ENCODE measurements at regions not wholly inside any gene's neighbourhood (a gene's known extent, or its start where the extent isn't known, plus 50 kb on each side); places are given as distances from the start of the nearest gene placed in this dataset.

DNA sequence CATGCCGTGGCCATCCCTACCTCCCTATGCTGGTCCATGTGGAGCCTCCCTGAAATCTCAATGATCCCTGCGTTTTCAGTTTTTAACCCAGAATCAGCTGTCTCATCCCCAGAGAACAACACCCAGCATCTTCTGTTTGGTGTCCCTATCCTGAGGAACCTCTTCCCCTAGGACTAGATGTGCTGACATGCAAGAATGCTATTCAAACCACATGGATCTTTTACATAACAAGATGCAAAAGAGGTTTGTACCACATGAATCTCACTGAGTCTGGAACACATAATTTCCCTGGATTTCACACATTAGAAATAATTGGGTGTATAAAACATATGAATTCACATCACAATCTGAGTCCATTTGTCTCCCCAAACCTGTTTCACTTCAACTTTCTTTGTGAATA lies 174.6 kb upstream of the NECTIN3 start:
- TF ChIP-seq, protein P1, sequence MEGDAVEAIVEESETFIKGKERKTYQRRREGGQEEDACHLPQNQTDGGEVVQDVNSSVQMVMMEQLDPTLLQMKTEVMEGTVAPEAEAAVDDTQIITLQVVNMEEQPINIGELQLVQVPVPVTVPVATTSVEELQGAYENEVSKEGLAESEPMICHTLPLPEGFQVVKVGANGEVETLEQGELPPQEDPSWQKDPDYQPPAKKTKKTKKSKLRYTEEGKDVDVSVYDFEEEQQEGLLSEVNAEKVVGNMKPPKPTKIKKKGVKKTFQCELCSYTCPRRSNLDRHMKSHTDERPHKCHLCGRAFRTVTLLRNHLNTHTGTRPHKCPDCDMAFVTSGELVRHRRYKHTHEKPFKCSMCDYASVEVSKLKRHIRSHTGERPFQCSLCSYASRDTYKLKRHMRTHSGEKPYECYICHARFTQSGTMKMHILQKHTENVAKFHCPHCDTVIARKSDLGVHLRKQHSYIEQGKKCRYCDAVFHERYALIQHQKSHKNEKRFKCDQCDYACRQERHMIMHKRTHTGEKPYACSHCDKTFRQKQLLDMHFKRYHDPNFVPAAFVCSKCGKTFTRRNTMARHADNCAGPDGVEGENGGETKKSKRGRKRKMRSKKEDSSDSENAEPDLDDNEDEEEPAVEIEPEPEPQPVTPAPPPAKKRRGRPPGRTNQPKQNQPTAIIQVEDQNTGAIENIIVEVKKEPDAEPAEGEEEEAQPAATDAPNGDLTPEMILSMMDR (IDR thresholded peaks at IDR 0.05; ENCODE audit: low read depth, low read length, missing input control), result no peak
- no peak for TF ChIP-seq RAD21 (IDR thresholded peaks at IDR 0.05)
- no peak for TF ChIP-seq EGR1 (IDR thresholded peaks at IDR 0.05; ENCODE audit: low read depth in 2 of 2)
